Ishikawa (cell line): ENCODE measurements at regions not wholly inside any gene's neighbourhood (a gene's known extent, or its start where the extent isn't known, plus 50 kb on each side); places are given as distances from the start of the nearest gene placed in this dataset.

Source experiments
- CEBPB ChIP-seq: IDR thresholded peaks from 2 replicates; pipeline ENCODE4 v1.6.1; 2012
- CREB1 ChIP-seq: IDR thresholded peaks from 2 replicates; pipeline ENCODE4 v1.6.1; 2012; ENCODE audit warnings: low read depth
- EGR1 ChIP-seq: IDR thresholded peaks from 2 replicates; pipeline ENCODE4 v1.6.1; 2012
- EP300 ChIP-seq: IDR thresholded peaks from 2 replicates; pipeline ENCODE4 v1.6.1; 2012; ENCODE audit warnings: borderline replicate concordance
- FOXM1 ChIP-seq: IDR thresholded peaks from 2 replicates; pipeline ENCODE4 v1.6.1; 2012; ENCODE audit warnings: low read depth, borderline replicate concordance
- MAX ChIP-seq: IDR thresholded peaks from 2 replicates; pipeline ENCODE4 v1.6.1; 2012
- NFIC ChIP-seq: IDR thresholded peaks from 2 replicates; pipeline ENCODE4 v1.6.1; 2012
- RAD21 ChIP-seq: IDR thresholded peaks from 2 replicates; pipeline ENCODE4 v1.6.1; 2012; ENCODE audit warnings: low read depth
- REST ChIP-seq: IDR thresholded peaks from 2 replicates; pipeline ENCODE4 v1.6.1; 2012; ENCODE audit warnings: low read depth, mild to moderate bottlenecking
- TAF1 ChIP-seq: IDR thresholded peaks from 2 replicates; pipeline ENCODE4 v1.6.1; 2012; ENCODE audit warnings: low read depth, mild to moderate bottlenecking
- TCF12 ChIP-seq: IDR thresholded peaks from 2 replicates; pipeline ENCODE4 v1.6.1; 2012; ENCODE audit warnings: low read depth
- USF1 ChIP-seq: IDR thresholded peaks from 2 replicates; pipeline ENCODE4 v1.6.1; 2012
- YY1 ChIP-seq: IDR thresholded peaks from 2 replicates; pipeline ENCODE4 v1.6.1; 2012; ENCODE audit warnings: low read depth
- ZBTB7A ChIP-seq: IDR thresholded peaks from 2 replicates; pipeline ENCODE4 v1.6.1; 2012; ENCODE audit warnings: low read depth

GRCh38 chr9:31377358-31377757 lies 1007.1 kb upstream of the ACO1 start:
- TF ChIP-seq MAX (no peak), REST (no peak), YY1 (no peak), EP300 (no peak), FOXM1 (no peak), CEBPB (no peak), CREB1 (no peak), EGR1 (no peak), USF1 (no peak), TCF12 (no peak), RAD21 (no peak), TAF1 (no peak), ZBTB7A (no peak), NFIC (no peak)
